HG02884 (cell line): ENCODE measurements at regions not wholly inside any gene's neighbourhood (a gene's known extent, or its start where the extent isn't known, plus 50 kb on each side); places are given as distances from the start of the nearest gene placed in this dataset.

Experiments
- ATAC-seq: cut with Tn5 transposase; IDR thresholded peaks from one replicate; pipeline ENCODE4 v1.9.1; 2021; ENCODE audit warnings: mild to moderate bottlenecking, moderate library complexity; ENCODE audit not compliant: unreplicated experiment

GRCh38 chr6:147022041-147022440, 182.2 kb upstream of the STXBP5 start:
- no peak for ATAC-seq

GRCh38 chr6:147023148-147023547, 181.1 kb upstream of the STXBP5 start:
- ATAC-seq = no peak

GRCh38 chr6:147023581-147023980, 180.6 kb upstream of the STXBP5 start:
- ATAC-seq = no peak

DNA sequence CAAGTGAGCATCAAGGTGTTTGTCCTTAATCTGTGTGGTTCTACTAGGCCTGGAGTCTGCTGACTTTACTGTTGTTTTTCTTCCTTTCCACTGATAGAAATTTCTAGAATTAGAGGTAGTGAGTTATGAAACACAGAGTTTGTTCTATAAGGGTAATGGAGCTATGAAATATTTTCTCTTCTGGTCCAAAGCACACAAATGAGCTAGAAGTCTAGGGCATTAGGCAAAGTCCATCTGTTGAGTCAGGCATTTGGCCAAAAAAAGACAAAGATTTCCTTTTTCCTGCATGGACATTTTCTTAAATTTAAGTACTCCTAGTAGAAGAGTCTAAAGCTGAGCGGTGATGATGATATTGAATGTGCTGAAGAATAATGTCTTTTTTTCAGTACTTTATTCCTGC, 174.3 kb upstream of the STXBP5 start:
- ATAC-seq = no peak

GRCh38 chr6:147033267-147033666, 170.9 kb upstream of the STXBP5 start:
- no peak for ATAC-seq

GRCh38 chr6:147035886-147036285, 168.3 kb upstream of the STXBP5 start:
- ATAC-seq = no peak

DNA sequence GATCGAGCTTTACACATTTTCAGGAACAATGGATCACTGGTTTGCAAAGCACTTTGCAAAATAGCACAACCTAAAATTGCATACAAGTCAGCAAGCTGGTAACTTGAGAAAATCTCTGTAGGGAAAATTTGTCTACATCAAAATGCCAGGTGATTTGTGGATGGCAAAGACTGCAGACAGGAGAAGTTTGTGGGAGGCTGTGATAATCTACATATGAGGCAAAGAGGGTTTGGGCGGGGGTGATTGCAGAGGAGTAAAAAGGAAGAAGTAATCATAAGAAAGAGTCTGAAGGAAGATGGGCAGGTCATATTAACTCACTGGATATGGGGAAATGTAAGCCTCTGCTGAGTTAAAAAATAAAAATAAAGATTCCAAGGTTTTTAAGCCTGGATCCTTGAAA, 166.3 kb upstream of the STXBP5 start:
- ATAC-seq = no peak

- no peak for ATAC-seq
These were observed 163.9 kb upstream of the STXBP5 start for GRCh38 chr6:147040121-147040910.

- ATAC-seq = no peak
These were observed 161.5 kb upstream of the STXBP5 start for GRCh38 chr6:147042679-147043078.

DNA sequence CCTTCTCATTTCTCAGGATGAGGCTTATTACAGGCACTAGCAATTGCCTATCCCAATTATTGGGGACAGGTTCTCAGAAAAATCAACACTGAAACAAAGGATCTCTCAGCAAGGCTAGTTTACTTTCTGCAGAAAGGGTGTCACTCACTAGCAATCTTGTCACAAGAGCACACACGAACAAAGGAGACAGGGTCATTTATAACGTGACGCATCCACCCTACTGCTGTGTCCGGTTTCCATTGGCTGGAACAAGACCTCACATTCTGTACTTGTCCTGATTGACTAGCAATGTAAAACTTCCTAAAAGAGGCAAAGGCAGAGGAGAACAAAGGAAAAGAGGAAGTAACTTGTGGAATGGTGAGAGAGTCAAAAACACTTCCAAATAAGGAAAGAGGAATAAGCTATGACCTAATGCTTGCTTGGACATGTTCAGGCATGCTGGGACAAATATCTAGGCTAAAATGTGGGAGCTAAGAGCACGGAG, 160.2 kb upstream of the STXBP5 start:
- no peak for ATAC-seq

DNA sequence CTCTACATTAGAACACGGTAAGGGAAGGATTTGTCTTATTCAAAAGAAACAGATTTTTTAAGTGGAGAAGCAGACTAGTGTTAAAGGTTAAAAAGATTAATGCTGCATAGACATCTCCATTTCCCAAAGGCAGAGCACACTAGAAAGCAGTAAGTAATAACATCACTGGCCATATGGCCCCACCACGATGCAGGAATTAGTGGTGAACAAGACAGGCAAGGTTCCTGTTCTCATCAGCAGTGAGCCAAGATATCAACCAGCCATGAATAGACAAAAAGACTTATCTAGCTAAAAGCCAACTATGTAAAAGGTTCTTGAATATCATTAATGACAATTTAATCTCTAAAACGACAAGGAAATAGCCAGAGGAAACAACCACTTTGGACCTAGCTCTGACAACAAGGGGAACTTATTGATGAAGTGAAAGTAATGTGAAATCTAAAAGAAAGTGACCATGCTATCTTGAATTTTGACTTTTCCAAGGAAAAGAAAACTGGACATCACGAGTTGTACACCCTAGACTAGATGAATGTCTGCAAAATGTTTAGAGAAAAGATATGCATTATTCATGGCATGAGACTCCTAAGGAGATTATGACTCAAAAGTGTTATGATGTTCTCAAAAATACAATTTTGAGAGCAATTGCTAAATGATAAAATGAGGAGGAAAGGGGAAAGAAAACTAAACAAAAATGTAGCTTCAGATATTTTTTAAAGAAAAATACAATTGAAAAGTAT, 157.9 kb upstream of the STXBP5 start:
- no peak for ATAC-seq

DNA sequence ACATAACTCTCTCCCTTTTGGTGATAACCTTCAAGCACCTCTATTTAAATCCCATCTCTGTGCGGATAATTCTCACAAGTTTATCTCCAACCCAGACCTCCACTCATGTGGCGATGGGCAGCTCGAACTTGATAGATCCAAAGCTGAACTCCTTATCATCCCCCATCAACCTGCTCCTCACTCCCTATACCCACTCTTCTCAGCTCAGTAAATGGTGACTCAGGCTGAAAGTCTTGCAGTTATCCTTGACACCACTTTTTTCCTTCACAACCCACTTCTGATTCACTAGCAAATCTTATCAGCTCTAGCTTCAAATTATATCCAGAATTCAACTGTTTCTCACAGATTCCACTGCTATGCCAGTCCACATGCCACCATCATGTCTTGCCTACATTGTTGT, 155.3 kb upstream of the STXBP5 start:
- ATAC-seq = no peak

DNA sequence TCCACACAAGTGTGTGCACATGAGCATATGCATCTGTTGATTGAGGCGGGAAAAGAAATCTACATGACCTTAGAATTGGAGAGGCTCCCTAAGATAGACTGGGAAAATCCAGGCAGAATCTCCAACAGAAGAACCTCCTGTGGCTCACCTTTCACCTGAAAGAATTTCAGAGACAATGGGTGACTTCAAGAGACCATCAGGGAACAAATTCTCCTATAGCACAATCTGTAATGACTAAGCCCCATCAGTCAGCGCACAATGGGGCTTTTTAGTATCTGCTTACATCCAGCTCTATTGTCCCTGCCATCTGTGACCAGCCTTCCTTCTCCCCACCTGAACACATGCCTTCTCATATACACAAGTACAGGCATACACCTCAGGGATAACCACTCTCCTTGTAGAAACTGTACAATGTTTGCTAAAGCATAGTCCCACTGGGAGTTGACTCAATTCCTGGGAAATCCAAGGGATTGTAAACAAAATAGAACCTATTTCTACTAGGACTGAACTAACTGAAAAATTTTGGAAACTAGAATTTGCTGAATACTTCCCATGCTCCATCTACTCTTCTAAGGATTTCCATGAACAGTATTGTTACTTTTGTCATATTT, 150.8 kb upstream of the STXBP5 start:
- no peak for ATAC-seq

DNA sequence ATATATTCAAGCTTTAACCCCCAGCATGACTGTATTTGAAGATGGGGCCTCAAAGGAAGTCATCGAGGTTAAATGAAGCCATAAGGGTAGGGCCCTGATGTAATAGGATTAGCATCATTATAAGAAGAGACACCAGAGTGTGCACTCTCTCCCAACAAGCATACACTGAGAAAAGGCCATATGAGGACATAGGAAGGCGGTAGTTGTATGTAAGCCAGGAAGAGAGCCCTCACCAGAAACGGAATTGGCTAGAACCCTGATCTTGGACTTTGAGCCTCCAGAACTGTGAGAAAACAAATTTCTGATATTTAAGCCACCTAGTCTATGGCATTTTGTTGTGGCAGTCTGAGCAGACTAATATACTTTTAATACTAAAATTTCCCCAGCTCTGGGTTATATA, 150.1 kb upstream of the STXBP5 start:
- ATAC-seq = no peak

GRCh38 chr6:147054871-147055270, 149.3 kb upstream of the STXBP5 start:
- ATAC-seq = no peak

- no peak for ATAC-seq
These were observed 148.3 kb upstream of the STXBP5 start for GRCh38 chr6:147055821-147056392.

DNA sequence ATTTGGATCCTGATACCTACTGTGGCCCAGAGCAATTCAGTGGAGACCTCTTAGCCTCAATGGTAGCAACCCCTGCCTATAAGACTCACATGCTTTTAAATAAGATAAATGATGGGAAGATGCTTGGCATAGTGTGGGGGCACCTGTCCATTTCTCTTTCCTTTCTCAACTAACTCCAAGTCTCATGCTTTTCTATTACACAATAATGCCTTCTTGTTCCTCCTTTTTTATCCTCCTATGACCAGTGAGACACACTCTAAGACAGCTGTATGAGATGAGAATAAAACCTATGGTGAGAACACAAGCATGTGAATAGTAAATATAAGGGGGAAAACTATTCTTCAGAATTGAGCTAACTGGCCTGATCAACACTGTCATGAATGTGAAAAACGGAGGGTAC, 147.0 kb upstream of the STXBP5 start:
- ATAC-seq = no peak

- ATAC-seq = no peak
These were observed 146.4 kb upstream of the STXBP5 start for GRCh38 chr6:147057705-147058342.

DNA sequence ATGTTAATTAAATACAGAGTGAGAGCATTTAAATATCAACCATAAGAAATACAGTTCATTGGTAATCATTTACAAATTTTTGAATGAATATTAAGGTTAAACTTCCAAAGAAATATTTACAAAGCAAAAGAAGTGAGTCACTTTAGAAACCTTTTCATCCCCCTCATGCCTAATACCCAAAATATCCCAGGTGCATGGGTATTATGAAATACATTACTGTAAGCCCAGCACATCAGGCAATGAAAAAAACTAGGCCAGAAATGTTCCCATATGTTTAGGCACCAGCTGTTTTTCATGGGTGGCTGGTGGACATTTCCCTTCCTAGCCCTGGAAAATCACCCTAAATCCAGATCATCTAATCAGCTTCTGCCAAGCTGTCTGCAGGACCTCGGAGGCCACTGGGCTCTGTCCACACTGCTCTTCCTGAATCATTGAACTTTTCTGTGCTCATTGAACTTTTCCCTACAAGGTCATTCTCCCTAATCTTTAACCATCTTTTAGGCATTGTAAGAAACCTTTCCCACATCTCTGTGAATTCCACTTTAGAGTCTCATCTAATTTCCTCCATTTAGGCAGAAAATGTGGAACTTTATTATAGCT, 145.3 kb upstream of the STXBP5 start:
- no peak for ATAC-seq

GRCh38 chr6:147060636-147061035, 143.6 kb upstream of the STXBP5 start:
- ATAC-seq = no peak

DNA sequence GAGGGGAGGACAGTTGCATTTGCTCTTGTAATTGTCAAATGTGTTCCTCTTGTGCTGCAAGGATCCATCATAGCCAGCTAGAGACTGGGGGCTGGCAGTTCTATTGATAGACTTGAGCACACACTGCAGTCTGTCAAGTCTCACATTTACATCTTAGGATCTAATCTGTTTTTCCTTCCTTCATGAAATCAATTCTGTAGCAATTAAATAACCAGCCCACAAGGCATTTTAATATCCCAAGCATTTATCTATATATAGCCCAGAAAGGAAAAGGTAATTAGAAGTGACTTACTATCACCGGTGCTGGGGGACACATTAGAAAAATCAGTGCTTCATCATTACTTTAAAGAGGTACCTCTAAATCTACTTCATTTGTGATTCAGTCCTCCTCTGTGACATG, 143.0 kb upstream of the STXBP5 start:
- no peak for ATAC-seq
